ENCODE measurements at regions not wholly inside any gene's neighbourhood (a gene's known extent, or its start where the extent isn't known, plus 50 kb on each side); places are given as distances from the start of the nearest gene placed in this dataset.
"Not testable (repeated sequence)": the region's sequence is repeated elsewhere in the genome, so short reads cannot be mapped to it uniquely, and the experiment has no call there.

DNA sequence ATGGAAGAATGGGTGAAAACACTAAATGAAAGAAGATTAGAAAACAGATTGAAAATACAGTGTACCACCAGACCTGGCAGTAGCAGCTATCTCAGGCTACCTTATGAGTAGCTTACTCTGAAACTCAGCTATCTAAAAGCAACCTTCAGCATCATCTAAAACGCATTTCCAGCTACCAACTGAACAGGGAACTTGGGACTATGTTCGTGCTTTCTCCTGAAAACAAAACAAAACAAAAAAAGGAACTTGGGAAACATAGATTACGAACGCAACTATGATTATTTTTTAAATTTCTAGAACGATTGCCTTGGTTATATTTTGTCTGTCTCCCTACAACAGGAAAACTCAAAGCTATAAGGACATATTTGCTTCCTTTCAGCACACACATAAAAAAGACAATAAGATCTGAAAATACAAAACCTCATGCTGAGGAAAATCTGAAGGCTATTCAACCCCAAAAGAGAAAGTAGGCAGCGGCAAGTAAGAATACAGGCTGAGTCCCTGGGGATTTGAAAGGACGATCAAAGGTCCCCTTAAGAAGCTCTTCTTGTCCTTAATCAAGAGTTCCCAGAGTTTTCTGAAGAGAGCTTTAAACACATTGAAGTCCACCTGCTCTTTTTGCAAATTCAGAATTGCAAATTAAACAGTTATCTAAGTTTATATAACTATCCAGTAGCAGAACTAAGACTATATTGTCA, 53.4 kb downstream of the OR2K2 start:
- Histone ChIP-seq H3K36me3 (no peaks in the 10 kb centered on the region), H3K4me1 (ENCODE audit: low read depth) (no peaks in the 10 kb centered on the region), H3K4me3 (no peak overlapping the region), H3K9me3 (ENCODE audit: low read depth) (no peaks in the 10 kb centered on the region), H3K27me3 (no peaks in the 10 kb centered on the region), H3K27ac (no peak overlapping the region)
- TF ChIP-seq, protein P1, sequence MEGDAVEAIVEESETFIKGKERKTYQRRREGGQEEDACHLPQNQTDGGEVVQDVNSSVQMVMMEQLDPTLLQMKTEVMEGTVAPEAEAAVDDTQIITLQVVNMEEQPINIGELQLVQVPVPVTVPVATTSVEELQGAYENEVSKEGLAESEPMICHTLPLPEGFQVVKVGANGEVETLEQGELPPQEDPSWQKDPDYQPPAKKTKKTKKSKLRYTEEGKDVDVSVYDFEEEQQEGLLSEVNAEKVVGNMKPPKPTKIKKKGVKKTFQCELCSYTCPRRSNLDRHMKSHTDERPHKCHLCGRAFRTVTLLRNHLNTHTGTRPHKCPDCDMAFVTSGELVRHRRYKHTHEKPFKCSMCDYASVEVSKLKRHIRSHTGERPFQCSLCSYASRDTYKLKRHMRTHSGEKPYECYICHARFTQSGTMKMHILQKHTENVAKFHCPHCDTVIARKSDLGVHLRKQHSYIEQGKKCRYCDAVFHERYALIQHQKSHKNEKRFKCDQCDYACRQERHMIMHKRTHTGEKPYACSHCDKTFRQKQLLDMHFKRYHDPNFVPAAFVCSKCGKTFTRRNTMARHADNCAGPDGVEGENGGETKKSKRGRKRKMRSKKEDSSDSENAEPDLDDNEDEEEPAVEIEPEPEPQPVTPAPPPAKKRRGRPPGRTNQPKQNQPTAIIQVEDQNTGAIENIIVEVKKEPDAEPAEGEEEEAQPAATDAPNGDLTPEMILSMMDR (IDR thresholded peaks at IDR 0.05; ENCODE audit: low read depth, low read length): no peak
- no peak for DNase-seq (ENCODE audit: low read depth in 1 of 2, low spot score in 1 of 2)

DNA sequence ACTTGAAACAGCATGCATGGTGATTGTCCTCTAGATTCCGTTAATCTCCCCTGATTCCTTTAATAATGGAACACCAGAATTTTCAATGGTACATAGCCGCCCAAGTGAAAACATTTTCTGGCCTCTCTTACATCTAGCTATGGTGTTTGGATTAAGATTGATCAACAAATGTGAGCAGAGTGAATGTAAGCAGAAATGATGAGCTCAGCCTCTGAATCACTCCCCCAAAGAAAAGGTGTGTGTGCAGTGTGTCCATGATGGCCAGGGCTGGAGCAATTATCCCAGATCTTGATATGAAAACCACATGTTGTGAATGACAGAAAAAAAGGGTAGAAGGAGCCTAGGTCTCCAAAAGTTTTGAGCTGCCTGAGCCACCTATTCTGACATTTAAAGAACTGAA, 55.3 kb downstream of the OR2K2 start:
- H3K4me3 ChIP-seq: no peak overlapping the region
- H3K27me3 ChIP-seq: no peaks in the 10 kb centered on the region
- no peaks in the 10 kb centered on the region for H3K4me1 ChIP-seq (ENCODE audit: low read depth)
- no peak overlapping the region for H3K27ac ChIP-seq
- TF ChIP-seq, protein P1 (IDR thresholded peaks at IDR 0.05; ENCODE audit: low read depth, low read length): no peak
- DNase-seq (ENCODE audit: low read depth in 1 of 2, low spot score in 1 of 2): no peak
- H3K36me3 ChIP-seq: no peaks in the 10 kb centered on the region
- no peaks in the 10 kb centered on the region for H3K9me3 ChIP-seq (ENCODE audit: low read depth)

DNA sequence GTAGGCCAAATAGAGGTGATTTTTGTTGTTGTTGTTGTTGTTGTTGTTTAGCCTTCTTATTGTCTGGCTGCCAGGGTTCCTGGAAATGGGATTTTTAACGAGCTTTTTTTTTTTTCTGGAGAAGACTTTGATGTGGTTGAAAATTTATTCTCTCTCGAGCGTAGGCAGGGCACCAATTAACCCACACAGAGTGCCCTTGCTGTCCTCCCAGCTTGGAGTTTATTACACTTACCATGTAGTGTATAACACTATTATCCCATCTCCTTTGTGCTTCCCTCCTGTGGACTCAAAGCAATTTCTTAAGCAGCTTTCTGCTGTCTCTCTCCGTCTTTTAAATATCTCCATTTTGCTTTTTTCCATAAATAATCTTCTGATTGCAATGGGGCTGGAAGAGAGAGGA, 57.4 kb downstream of the OR2K2 start:
- TF ChIP-seq, protein P1 (IDR thresholded peaks at IDR 0.05; ENCODE audit: low read depth, low read length): no peak
- Histone ChIP-seq H3K9me3 (ENCODE audit: low read depth) (no peaks in the 10 kb centered on the region), H3K4me1 (ENCODE audit: low read depth) (no peaks in the 10 kb centered on the region), H3K27ac (no peak overlapping the region), H3K4me3 (no peak overlapping the region), H3K36me3 (no peaks in the 10 kb centered on the region), H3K27me3 (no peaks in the 10 kb centered on the region)
- DNase-seq (ENCODE audit: low read depth in 1 of 2, low spot score in 1 of 2): no peak

DNA sequence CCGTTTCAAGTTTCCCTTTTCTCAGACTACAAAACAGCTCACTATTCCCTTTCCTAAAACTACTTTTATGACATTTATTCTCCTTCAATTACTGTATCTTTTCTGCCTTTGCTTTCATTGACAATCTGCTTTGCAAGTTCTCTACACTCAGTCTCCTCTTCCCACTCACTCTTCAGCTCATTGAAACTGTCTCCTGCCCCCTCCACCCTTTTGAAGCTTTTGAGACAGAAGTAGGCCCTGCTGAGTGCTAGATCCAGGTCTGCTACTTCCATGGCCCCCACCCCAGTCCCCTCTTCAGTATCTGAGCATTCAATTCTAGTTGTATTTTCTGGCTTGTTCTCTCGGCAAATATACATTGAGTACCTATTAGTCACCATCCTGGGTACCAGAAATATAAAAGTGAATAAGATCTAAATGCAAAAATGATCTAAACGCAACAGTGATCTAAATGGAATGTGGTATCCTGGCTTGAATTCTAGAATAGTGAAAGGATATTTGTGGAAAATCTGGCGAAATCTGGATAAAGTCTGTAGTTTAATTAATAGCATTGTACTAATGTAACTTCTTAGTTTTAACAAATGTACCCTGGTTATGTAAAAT, 58.4 kb downstream of the OR2K2 start:
- Histone ChIP-seq H3K27me3 (no peaks in the 10 kb centered on the region), H3K4me1 (ENCODE audit: low read depth) (no peaks in the 10 kb centered on the region), H3K27ac (no peak overlapping the region), H3K4me3 (no peak overlapping the region), H3K9me3 (ENCODE audit: low read depth) (no peaks in the 10 kb centered on the region), H3K36me3 (no peaks in the 10 kb centered on the region)
- TF ChIP-seq, protein P1 (IDR thresholded peaks at IDR 0.05; ENCODE audit: low read depth, low read length): no peak
- DNase-seq (ENCODE audit: low read depth in 1 of 2, low spot score in 1 of 2): peak in 1 of 2 donors; percentile 17

DNA sequence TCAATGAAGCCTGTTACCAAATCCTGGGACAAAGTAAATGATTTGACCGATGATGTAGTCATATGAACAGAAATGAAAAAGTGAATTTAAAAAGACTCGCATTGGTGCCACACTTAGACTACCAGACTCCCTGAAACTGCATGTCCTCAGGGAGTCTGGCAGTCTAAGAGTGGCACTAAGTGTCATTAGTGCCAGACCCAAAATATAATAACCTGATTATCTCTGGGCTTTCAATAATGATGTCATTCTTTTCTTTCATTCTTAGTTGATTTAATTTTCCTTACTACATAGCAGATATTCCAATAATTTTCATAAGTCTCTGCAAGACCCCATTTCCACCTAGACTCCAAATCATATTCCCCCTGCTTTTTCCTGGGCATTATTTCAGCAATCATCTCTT, 59.0 kb downstream of the OR2K2 start:
- no peaks in the 10 kb centered on the region for H3K4me1 ChIP-seq (ENCODE audit: low read depth)
- TF ChIP-seq, protein P1 (IDR thresholded peaks at IDR 0.05; ENCODE audit: low read depth, low read length): no peak
- no peaks in the 10 kb centered on the region for H3K9me3 ChIP-seq (ENCODE audit: low read depth)
- no peak overlapping the region for H3K4me3 ChIP-seq
- no peak for DNase-seq (ENCODE audit: low read depth in 1 of 2, low spot score in 1 of 2)
- no peaks in the 10 kb centered on the region for H3K36me3 ChIP-seq
- no peaks in the 10 kb centered on the region for H3K27me3 ChIP-seq
- no peak overlapping the region for H3K27ac ChIP-seq

DNA sequence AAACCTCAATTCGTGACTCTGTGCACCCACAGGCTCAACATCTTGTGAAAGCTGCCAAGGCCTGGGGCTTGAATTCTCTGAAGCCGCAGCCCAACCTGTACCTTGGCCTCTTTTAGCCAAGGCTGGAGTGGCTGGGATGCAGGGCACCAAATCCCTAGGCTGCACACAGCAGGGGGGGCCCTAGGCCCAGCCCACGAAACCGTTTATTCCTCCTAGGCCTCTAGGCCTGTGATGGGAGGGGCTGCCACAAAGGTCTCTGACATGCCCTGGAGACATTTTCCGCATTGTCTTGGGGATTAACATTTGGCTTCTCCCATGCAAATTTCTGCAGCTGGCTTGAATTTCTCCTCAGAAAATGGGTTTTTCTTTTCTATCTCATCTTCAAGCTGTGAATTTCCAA, 64.0 kb downstream of the OR2K2 start:
- DNase-seq (ENCODE audit: low read depth in 1 of 2, low spot score in 1 of 2); H3K27ac ChIP-seq; H3K4me3 ChIP-seq; H3K9me3 ChIP-seq (ENCODE audit: low read depth); H3K4me1 ChIP-seq (ENCODE audit: low read depth); H3K36me3 ChIP-seq; H3K27me3 ChIP-seq: not testable (repeated sequence)

All from cardiac muscle cell (in vitro differentiated cells and primary cell).